ENCODE measurements at regions not wholly inside any gene's neighbourhood (a gene's known extent, or its start where the extent isn't known, plus 50 kb on each side); places are given as distances from the start of the nearest gene placed in this dataset.

DNA sequence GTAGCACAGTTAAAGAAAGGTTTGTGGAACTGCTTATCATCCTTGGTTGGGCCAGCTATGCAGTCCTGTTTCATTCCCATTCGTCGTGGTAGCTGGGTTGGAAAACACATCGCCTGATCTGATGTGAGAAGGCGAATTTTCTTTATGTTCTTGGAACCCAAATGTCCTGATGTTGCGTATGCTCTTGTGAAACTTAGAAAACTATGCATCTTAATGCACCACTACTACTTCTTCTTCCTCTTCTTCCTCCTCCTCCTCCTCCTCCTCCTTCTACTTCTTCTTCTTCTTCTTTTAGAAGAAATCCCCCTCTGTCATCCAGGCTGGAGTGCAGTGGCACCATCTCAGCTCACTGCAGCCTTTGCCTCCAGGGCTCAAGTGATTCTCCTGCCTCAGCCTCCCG is 381.6 kb downstream of the UTRN start:
- TF ChIP-seq, protein P1, sequence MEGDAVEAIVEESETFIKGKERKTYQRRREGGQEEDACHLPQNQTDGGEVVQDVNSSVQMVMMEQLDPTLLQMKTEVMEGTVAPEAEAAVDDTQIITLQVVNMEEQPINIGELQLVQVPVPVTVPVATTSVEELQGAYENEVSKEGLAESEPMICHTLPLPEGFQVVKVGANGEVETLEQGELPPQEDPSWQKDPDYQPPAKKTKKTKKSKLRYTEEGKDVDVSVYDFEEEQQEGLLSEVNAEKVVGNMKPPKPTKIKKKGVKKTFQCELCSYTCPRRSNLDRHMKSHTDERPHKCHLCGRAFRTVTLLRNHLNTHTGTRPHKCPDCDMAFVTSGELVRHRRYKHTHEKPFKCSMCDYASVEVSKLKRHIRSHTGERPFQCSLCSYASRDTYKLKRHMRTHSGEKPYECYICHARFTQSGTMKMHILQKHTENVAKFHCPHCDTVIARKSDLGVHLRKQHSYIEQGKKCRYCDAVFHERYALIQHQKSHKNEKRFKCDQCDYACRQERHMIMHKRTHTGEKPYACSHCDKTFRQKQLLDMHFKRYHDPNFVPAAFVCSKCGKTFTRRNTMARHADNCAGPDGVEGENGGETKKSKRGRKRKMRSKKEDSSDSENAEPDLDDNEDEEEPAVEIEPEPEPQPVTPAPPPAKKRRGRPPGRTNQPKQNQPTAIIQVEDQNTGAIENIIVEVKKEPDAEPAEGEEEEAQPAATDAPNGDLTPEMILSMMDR (IDR thresholded peaks at IDR 0.05), result no peak
- TF ChIP-seq ZFX (IDR thresholded peaks at IDR 0.05; ENCODE audit: borderline replicate concordance), result no peak

All from 22Rv1 (cell line).